Erythroblast (primary cell): ENCODE measurements at regions not wholly inside any gene's neighbourhood (a gene's known extent, or its start where the extent isn't known, plus 50 kb on each side); places are given as distances from the start of the nearest gene placed in this dataset.

Experiments
- GATA1 ChIP-seq: IDR thresholded peaks from 2 replicates; pipeline ENCODE4 v1.6.1; 2011; ENCODE audit warnings: low read depth, mild to moderate bottlenecking, control low read depth, low read length, moderate library complexity
- POLR2A ChIP-seq: IDR thresholded peaks from 2 replicates; pipeline ENCODE4 v1.6.1; 2011; ENCODE audit warnings: mild to moderate bottlenecking, low read length

DNA sequence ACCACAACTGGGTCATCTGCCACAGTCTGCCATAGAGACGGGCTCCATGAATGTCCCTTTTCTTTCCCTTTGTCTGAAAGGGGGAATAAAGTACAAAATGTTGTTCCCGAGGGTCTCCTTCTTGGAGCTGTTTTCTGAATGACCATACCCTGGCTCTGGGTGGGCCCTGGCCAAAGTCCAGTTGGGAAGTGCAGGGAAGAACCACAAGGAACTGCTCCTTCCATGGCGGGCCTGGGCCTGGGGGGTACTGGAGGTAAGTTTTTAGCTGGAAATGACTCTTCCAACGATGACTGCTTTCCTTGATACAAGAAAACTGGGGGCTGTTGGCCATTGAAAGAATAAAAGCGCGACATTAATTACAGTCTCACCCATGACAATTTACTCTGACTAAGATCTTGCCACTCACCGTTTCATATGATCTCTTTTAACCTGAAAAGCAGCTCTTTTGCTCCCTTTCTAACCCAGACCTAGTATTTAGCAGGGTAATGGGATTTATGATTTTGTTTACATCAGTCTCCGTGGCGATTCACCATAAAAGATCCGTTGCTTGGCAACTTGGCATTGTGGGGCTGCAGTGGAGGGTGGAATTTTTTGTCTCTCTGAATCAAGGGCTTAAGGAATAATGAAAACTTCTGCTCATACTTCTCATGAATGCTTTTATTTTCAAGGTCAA lies 89.2 kb upstream of the PTCH1 start:
- TF ChIP-seq POLR2A = no peak
- no peak for TF ChIP-seq GATA1
